Astrocyte (in vitro differentiated cells and primary cell): ENCODE measurements at regions not wholly inside any gene's neighbourhood (a gene's known extent, or its start where the extent isn't known, plus 50 kb on each side); places are given as distances from the start of the nearest gene placed in this dataset.
A peak's percentile ranks its signal among the peaks of the same experiment; 100 is the strongest.

Source experiments
- DNase-seq: peaks from one replicate; pipeline ENCODE4 v3.0.0-alpha.2; 2010; ENCODE audit warnings: low read depth
- FAIRE-seq: peaks from 2 replicates; lab custom pipeline; 2011; peaks lifted over from hg19 to GRCh38; lab: Jason Lieb, UNC
- H2AFZ ChIP-seq: 2 replicates; pipeline ENCODE4 v1.6.0; 2012; ENCODE audit warnings: low read depth, low read length, inconsistent platforms
- H3K27ac ChIP-seq: 2 replicates; pipeline ENCODE4 v1.5.1; 2011; ENCODE audit warnings: low read depth, low read length, inconsistent platforms
- H3K27me3 ChIP-seq: 2 replicates; pipeline ENCODE4 v1.6.0; 2011; ENCODE audit warnings: low read length, inconsistent platforms; ENCODE audit not compliant: insufficient read depth
- H3K36me3 ChIP-seq: 2 replicates; pipeline ENCODE4 v1.5.1; 2011; ENCODE audit warnings: low read length, inconsistent platforms; ENCODE audit not compliant: insufficient read depth
- H3K4me1 ChIP-seq: 2 replicates; pipeline ENCODE4 v1.5.1; 2011; ENCODE audit warnings: low read length, inconsistent platforms; ENCODE audit not compliant: insufficient read depth
- H3K4me2 ChIP-seq: 2 replicates; pipeline ENCODE4 v1.6.0; 2012; ENCODE audit warnings: low read length, inconsistent platforms
- H3K4me3 ChIP-seq: 2 replicates; pipeline ENCODE4 v1.5.1; 2011; ENCODE audit warnings: low read depth, mild to moderate bottlenecking, low read length, inconsistent platforms; ENCODE audit not compliant: insufficient read depth
- H3K79me2 ChIP-seq: 2 replicates; pipeline ENCODE4 v1.6.0; 2012; ENCODE audit warnings: mild to moderate bottlenecking, low read length, inconsistent platforms; ENCODE audit not compliant: insufficient read depth
- H3K9ac ChIP-seq: 2 replicates; pipeline ENCODE4 v1.6.0; 2012; ENCODE audit warnings: mild to moderate bottlenecking, low read length, inconsistent platforms
- H3K9me3 ChIP-seq: 2 replicates; pipeline ENCODE4 v1.5.1; 2012; ENCODE audit warnings: low read depth, mild to moderate bottlenecking, low read length, inconsistent platforms; ENCODE audit not compliant: insufficient read depth
- H4K20me1 ChIP-seq: 2 replicates; pipeline ENCODE4 v1.6.0; 2012; ENCODE audit warnings: low read length, inconsistent platforms; ENCODE audit not compliant: insufficient read depth
- H3K27ac Mint-ChIP-seq: one replicate; pipeline ENCODE4 v1.8.0; 2021; ENCODE audit warnings: mild to moderate bottlenecking, mixed read lengths; ENCODE audit not compliant: unreplicated experiment
- H3K27me3 Mint-ChIP-seq: one replicate; pipeline ENCODE4 v1.8.0; 2021; ENCODE audit warnings: low read depth, mixed read lengths; ENCODE audit not compliant: unreplicated experiment
- H3K36me3 Mint-ChIP-seq: one replicate; pipeline ENCODE4 v1.8.0; 2021; ENCODE audit warnings: low read depth, mixed read lengths; ENCODE audit not compliant: unreplicated experiment
- H3K4me1 Mint-ChIP-seq: one replicate; pipeline ENCODE4 v1.8.0; 2021; ENCODE audit warnings: low read depth, mixed read lengths; ENCODE audit not compliant: unreplicated experiment
- H3K4me3 Mint-ChIP-seq: one replicate; pipeline ENCODE4 v1.8.0; 2021; ENCODE audit warnings: mild to moderate bottlenecking, moderate library complexity, mixed read lengths; ENCODE audit not compliant: unreplicated experiment
- H3K9me3 Mint-ChIP-seq: one replicate; pipeline ENCODE4 v1.8.0; 2021; ENCODE audit warnings: mild to moderate bottlenecking, mixed read lengths; ENCODE audit not compliant: unreplicated experiment
- EZH2 ChIP-seq: IDR thresholded peaks from 2 replicates; pipeline ENCODE4 v1.6.1; 2012; ENCODE audit warnings: mild to moderate bottlenecking, low read length, inconsistent platforms; ENCODE audit not compliant: insufficient read depth
- TF ChIP-seq, protein P1 (sequence below): IDR thresholded peaks from 2 replicates; pipeline ENCODE4 v1.5.1; 2011; ENCODE audit warnings: low read depth, mild to moderate bottlenecking, inconsistent platforms, low read length, moderate library complexity; ENCODE audit not compliant: insufficient read depth

DNA sequence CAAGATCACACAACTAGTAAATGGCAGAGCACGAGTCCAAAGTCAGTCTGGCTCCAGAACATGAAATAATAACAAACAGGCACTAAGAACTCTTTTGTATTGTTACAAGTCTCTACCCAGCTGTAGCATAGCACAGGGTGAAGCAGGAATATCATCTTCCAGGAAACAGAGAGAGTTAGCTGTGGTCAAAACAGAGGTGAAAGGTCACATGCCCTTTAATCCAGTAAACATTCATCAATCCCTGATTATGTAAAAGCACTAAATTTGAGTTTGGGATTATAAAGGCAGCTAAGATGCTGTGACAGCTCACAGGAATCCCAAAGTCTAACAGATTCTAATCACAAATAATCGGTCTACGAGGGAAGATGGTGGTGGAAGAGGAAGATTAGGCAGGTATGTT, 133.0 kb upstream of the ASTN2 start:
- no peak for TF ChIP-seq EZH2
- TF ChIP-seq, protein P1, sequence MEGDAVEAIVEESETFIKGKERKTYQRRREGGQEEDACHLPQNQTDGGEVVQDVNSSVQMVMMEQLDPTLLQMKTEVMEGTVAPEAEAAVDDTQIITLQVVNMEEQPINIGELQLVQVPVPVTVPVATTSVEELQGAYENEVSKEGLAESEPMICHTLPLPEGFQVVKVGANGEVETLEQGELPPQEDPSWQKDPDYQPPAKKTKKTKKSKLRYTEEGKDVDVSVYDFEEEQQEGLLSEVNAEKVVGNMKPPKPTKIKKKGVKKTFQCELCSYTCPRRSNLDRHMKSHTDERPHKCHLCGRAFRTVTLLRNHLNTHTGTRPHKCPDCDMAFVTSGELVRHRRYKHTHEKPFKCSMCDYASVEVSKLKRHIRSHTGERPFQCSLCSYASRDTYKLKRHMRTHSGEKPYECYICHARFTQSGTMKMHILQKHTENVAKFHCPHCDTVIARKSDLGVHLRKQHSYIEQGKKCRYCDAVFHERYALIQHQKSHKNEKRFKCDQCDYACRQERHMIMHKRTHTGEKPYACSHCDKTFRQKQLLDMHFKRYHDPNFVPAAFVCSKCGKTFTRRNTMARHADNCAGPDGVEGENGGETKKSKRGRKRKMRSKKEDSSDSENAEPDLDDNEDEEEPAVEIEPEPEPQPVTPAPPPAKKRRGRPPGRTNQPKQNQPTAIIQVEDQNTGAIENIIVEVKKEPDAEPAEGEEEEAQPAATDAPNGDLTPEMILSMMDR = no peak
- Histone ChIP-seq H3K4me1 (no peaks in the 10 kb centered on the region), H3K9me3 (no peaks in the 10 kb centered on the region), H3K79me2 (no peaks in the 10 kb centered on the region), H3K27ac (no peak overlapping the region), H3K4me3 (no peak overlapping the region), H2AFZ (no peak overlapping the region), H4K20me1 (no peaks in the 10 kb centered on the region), H3K27me3 (no peaks in the 10 kb centered on the region), H3K36me3 (no peaks in the 10 kb centered on the region), H3K4me2 (no peak overlapping the region), H3K9ac (no peak overlapping the region)
- no peaks in the 10 kb centered on the region for H3K27me3 Mint-ChIP-seq
- FAIRE-seq = no peak
- no peaks in the 10 kb centered on the region for H3K9me3 Mint-ChIP-seq
- no peak overlapping the region for H3K27ac Mint-ChIP-seq
- no peaks in the 10 kb centered on the region for H3K4me1 Mint-ChIP-seq
- H3K4me3 Mint-ChIP-seq = no peak overlapping the region
- no peaks in the 10 kb centered on the region for H3K36me3 Mint-ChIP-seq
- DNase-seq = no peak

DNA sequence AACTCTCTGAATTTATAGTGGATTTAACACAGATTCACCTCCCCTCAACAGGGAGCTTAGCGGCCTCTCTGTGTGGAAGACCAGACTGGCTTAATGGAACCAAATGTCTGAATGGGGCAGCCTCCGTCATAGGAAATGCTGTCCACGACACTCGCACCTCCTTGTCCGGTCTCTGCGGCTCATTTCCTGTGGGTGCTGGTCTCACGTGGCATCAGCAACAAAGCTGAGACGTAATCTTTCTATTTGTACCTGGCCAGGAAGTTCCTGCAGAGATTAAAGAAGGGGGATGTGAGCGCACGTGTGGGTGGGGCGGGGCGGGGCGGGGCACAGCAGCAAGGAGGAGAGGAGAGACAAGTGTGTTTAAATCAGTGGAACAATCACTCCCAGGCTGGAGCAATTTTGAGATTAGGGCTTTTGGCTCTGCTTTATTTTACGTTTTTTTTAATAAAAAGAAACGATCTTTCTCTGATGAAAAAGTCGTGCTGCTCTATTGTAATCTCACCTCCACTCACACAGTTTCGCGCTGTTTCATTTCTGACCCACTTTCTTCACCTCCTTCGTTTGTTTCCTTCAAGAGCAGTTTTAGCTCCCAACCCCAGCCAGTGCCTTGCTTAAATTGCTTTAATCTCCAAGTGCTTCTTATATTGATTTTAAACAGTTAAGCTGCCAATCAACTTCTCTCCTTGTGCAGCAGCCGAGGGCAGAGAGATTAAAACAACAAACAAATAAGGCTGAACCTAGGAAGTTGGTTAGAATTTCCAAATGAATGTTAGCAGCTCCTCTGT, 132.2 kb upstream of the ASTN2 start:
- Mint-ChIP-seq H3K4me3 (no peak overlapping the region), H3K36me3 (no peaks in the 10 kb centered on the region), H3K27ac (no peak overlapping the region), H3K9me3 (no peaks in the 10 kb centered on the region), H3K27me3 (no peaks in the 10 kb centered on the region), H3K4me1 (no peaks in the 10 kb centered on the region)
- Histone ChIP-seq H3K4me2 (peak overlapping the region; percentile 48), H3K27me3 (no peaks in the 10 kb centered on the region), H3K9me3 (no peaks in the 10 kb centered on the region), H3K4me1 (no peaks in the 10 kb centered on the region), H3K4me3 (no peak overlapping the region), H3K79me2 (no peaks in the 10 kb centered on the region), H4K20me1 (no peaks in the 10 kb centered on the region), H2AFZ (peak overlapping the region; percentile 26), H3K36me3 (no peaks in the 10 kb centered on the region), H3K9ac (no peak overlapping the region), H3K27ac (no peak overlapping the region)
- TF ChIP-seq, protein P1 = no peak
- no peak for TF ChIP-seq EZH2
- no peak for DNase-seq
- FAIRE-seq = no peak

DNA sequence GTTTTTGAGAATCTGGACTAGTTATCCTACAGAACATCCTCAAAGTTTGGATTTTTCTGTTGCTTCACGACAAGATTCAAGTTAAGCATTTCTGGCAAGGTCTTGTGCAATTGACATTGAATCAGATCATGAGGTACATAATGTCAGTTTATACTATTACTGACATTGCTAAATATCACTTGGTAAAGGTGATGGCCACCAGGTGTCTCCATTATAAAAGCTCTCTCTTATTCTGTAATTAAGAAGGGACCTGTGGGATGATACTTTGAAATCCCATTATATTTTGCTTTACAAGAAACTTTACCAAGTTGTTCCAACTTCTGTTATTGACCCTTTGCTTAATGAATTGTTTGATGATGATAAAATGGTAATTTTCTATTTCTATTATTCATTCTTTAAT, 131.0 kb upstream of the ASTN2 start:
- no peak for FAIRE-seq
- Histone ChIP-seq H4K20me1 (no peaks in the 10 kb centered on the region), H3K4me2 (no peak overlapping the region), H3K27me3 (no peaks in the 10 kb centered on the region), H3K4me1 (no peaks in the 10 kb centered on the region), H3K4me3 (no peak overlapping the region), H3K36me3 (no peaks in the 10 kb centered on the region), H3K27ac (no peak overlapping the region), H3K79me2 (no peaks in the 10 kb centered on the region), H2AFZ (no peak overlapping the region), H3K9me3 (no peaks in the 10 kb centered on the region), H3K9ac (no peak overlapping the region)
- Mint-ChIP-seq H3K27me3 (no peaks in the 10 kb centered on the region), H3K27ac (no peak overlapping the region), H3K36me3 (no peaks in the 10 kb centered on the region), H3K9me3 (no peaks in the 10 kb centered on the region), H3K4me3 (no peak overlapping the region), H3K4me1 (no peaks in the 10 kb centered on the region)
- no peak for TF ChIP-seq EZH2
- TF ChIP-seq, protein P1 = no peak
- DNase-seq = no peak
